GM12892 (cell line): ENCODE measurements at regions not wholly inside any gene's neighbourhood (a gene's known extent, or its start where the extent isn't known, plus 50 kb on each side); places are given as distances from the start of the nearest gene placed in this dataset.

ENCODE experiments used
- POLR2AphosphoS5 ChIP-seq: IDR thresholded peaks from 2 replicates; pipeline ENCODE4 v1.6.1; 2011; ENCODE audit warnings: low read depth, low read length, control low read depth
- TAF1 ChIP-seq: IDR thresholded peaks from 2 replicates; pipeline ENCODE4 v1.6.1; 2011; ENCODE audit warnings: low read depth, mild to moderate bottlenecking, control low read depth, low read length, borderline replicate concordance

- TF ChIP-seq TAF1 (no peak), POLR2AphosphoS5 (no peak)
Observed at GRCh38 chr10:107718864-107719263, 554.4 kb upstream of the SORCS1 start.
